ENCODE measurements at regions not wholly inside any gene's neighbourhood (a gene's known extent, or its start where the extent isn't known, plus 50 kb on each side); places are given as distances from the start of the nearest gene placed in this dataset.

DNA sequence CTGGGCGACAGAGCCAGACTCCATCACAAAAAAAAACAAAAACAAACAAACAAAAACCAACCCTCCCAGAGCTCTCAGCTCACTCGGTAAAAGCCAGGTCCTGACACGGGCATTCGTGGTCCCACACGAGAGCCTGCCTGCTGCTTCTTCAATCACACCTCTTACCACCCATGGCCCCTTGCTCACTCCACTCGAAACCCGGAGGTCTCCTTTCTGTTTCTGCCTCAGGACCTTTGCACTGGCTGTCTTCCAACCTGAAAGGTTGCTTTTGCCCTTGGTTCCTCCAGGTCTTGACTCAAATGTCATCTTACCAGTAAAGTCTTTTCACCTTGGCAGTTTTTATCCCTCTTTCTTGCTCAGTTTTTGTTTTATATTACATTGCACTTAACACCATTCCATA lies 169.6 kb downstream of the EVX1 start:
- DNase-seq (ENCODE audit: low read depth), result no peak
- Histone ChIP-seq H3K4me3 (ENCODE audit: low read depth, low read length) (no peak overlapping the region), H3K36me3 (ENCODE audit: control insufficient read depth, insufficient read depth, low read length) (no peaks in the 10 kb centered on the region), H3K27me3 (ENCODE audit: control insufficient read depth, insufficient read depth, low read length) (peaks cover 2% of the 10 kb centered on the region)
- TF ChIP-seq, protein P1, sequence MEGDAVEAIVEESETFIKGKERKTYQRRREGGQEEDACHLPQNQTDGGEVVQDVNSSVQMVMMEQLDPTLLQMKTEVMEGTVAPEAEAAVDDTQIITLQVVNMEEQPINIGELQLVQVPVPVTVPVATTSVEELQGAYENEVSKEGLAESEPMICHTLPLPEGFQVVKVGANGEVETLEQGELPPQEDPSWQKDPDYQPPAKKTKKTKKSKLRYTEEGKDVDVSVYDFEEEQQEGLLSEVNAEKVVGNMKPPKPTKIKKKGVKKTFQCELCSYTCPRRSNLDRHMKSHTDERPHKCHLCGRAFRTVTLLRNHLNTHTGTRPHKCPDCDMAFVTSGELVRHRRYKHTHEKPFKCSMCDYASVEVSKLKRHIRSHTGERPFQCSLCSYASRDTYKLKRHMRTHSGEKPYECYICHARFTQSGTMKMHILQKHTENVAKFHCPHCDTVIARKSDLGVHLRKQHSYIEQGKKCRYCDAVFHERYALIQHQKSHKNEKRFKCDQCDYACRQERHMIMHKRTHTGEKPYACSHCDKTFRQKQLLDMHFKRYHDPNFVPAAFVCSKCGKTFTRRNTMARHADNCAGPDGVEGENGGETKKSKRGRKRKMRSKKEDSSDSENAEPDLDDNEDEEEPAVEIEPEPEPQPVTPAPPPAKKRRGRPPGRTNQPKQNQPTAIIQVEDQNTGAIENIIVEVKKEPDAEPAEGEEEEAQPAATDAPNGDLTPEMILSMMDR (IDR thresholded peaks at IDR 0.05; ENCODE audit: insufficient read depth, low read length, poor library complexity, severe bottlenecking), result no peak

DNA sequence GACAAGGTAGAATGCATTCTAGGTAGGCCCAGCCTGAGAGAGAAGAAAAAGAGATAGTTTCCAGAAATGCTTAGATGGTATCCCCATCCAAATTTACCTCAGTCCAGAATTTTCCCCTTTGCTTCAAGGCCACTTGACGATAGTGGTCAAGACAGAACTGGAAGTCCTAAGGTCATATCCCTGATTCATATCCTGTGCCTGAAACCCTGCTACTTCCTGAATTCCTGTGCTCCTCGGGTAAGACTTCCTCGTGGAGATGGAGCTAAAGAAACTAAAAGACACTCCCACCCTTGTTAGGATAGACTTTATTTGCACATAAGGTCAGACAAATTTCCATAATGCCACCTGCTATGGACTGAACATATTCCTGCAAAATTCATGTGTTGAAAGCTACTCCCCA lies 175.9 kb downstream of the EVX1 start:
- TF ChIP-seq, protein P1 (IDR thresholded peaks at IDR 0.05; ENCODE audit: insufficient read depth, low read length, poor library complexity, severe bottlenecking), result no peak
- Histone ChIP-seq H3K4me3 (ENCODE audit: low read depth, low read length) (no peak overlapping the region), H3K27me3 (ENCODE audit: control insufficient read depth, insufficient read depth, low read length) (no peaks in the 10 kb centered on the region), H3K36me3 (ENCODE audit: control insufficient read depth, insufficient read depth, low read length) (no peaks in the 10 kb centered on the region)
- no peak for DNase-seq (ENCODE audit: low read depth)

DNA sequence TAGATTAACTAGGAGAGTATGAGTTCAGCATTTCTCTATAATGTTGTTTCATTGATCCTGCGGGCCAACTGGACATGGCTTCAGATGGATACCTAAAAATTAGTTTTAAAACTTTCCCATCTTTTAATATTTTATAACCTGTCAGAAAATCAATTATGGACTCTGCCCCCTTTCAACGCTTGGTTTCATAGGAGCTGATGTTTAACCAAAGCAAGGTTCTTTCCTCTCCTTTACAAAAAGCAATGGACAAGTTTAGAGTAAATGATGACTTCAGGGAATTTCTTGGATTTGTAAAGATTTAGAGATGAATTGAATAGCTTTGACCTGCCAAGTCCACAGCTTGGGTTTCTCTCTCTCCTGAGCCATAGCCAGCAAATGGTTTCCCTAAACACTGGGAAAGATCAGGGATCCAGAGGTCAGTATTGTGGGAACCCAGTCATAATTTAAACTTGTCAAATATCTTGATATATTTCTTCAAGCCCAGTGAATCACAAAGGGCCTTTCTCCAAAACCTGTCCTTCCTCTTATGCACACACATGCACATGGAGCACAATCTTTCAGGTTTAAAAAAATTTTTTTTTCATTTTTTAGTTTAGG lies 177.1 kb downstream of the EVX1 start:
- TF ChIP-seq, protein P1 (IDR thresholded peaks at IDR 0.05; ENCODE audit: insufficient read depth, low read length, poor library complexity, severe bottlenecking), result no peak
- DNase-seq (ENCODE audit: low read depth), result no peak

GRCh38 chr7:27420702-27421101 lies 178.1 kb downstream of the EVX1 start:
- H3K36me3 ChIP-seq (ENCODE audit: control insufficient read depth, insufficient read depth, low read length), result no peaks in the 10 kb centered on the region
- no peak overlapping the region for H3K4me3 ChIP-seq (ENCODE audit: low read depth, low read length)
- no peak for DNase-seq (ENCODE audit: low read depth)
- no peaks in the 10 kb centered on the region for H3K27me3 ChIP-seq (ENCODE audit: control insufficient read depth, insufficient read depth, low read length)
- TF ChIP-seq, protein P1 (IDR thresholded peaks at IDR 0.05; ENCODE audit: insufficient read depth, low read length, poor library complexity, severe bottlenecking), result no peak

More for the DNA sequence above, 177.1 kb downstream of the EVX1 start:
- Histone ChIP-seq H3K4me3 (ENCODE audit: low read depth, low read length) (no peak overlapping the region), H3K36me3 (ENCODE audit: control insufficient read depth, insufficient read depth, low read length) (no peaks in the 10 kb centered on the region), H3K27me3 (ENCODE audit: control insufficient read depth, insufficient read depth, low read length) (no peaks in the 10 kb centered on the region)

DNA sequence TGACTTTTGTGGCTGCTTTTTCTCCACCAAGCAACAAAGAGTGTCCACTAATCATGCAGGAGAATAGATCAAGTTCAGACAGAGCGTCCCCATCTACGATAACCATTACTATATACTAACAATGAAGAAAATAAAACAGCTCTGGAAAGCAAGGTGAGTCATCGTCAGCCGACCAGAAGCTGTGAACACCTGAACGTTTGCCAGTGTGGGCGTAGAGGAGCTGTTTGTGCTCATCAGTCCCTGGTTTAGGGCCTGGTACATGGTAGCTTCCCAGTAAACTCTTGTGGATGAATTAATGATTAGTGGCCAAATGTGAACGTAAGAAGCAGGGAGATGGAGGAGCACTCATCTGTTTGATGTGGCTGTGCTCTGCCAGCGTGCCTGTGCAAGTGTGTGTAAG lies 180.7 kb downstream of the EVX1 start:
- no peak overlapping the region for H3K4me3 ChIP-seq (ENCODE audit: low read depth, low read length)
- no peak for DNase-seq (ENCODE audit: low read depth)
- TF ChIP-seq, protein P1 (IDR thresholded peaks at IDR 0.05; ENCODE audit: insufficient read depth, low read length, poor library complexity, severe bottlenecking), result no peak
- H3K27me3 ChIP-seq (ENCODE audit: control insufficient read depth, insufficient read depth, low read length), result no peaks in the 10 kb centered on the region
- H3K36me3 ChIP-seq (ENCODE audit: control insufficient read depth, insufficient read depth, low read length), result no peaks in the 10 kb centered on the region

GRCh38 chr7:27423821-27424220 lies 181.2 kb downstream of the EVX1 start:
- Histone ChIP-seq H3K36me3 (ENCODE audit: control insufficient read depth, insufficient read depth, low read length) (no peaks in the 10 kb centered on the region), H3K27me3 (ENCODE audit: control insufficient read depth, insufficient read depth, low read length) (no peaks in the 10 kb centered on the region), H3K4me3 (ENCODE audit: low read depth, low read length) (no peak overlapping the region)
- no peak for DNase-seq (ENCODE audit: low read depth)
- TF ChIP-seq, protein P1 (IDR thresholded peaks at IDR 0.05; ENCODE audit: insufficient read depth, low read length, poor library complexity, severe bottlenecking), result no peak
